ENCODE measurements at regions not wholly inside any gene's neighbourhood (a gene's known extent, or its start where the extent isn't known, plus 50 kb on each side); places are given as distances from the start of the nearest gene placed in this dataset.

- Histone ChIP-seq H3K27me3 (ENCODE audit: control insufficient read depth in 5 of 5, insufficient read depth in 4 of 5, low read length in 5 of 5) (no peaks in the 10 kb centered on the region), H3K9ac (ENCODE audit: low read length in 5 of 5) (no peak overlapping the region), H3K36me3 (ENCODE audit: control insufficient read depth in 5 of 5, insufficient read depth in 5 of 5, low read length in 5 of 5) (no peaks in the 10 kb centered on the region), H3K27ac (ENCODE audit: low read depth, low read length) (no peak overlapping the region), H3K4me1 (ENCODE audit: control insufficient read depth in 5 of 5, insufficient read depth in 5 of 5, low read length in 5 of 5) (no peaks in the 10 kb centered on the region), H3K9me3 (ENCODE audit: control insufficient read depth in 5 of 5, low read length in 5 of 5) (peaks cover 0 to 5% (median 0%) of the 10 kb centered on the region in 5 donors), H3K4me3 (ENCODE audit: low read depth in 1 of 5, low read length in 5 of 5) (no peak overlapping the region)
Observed at GRCh38 chr14:81818271-81818670, 284.6 kb upstream of the SEL1L start.

GRCh38 chr14:81819344-81819743, 285.7 kb upstream of the SEL1L start:
- H3K36me3 ChIP-seq (ENCODE audit: control insufficient read depth in 5 of 5, insufficient read depth in 5 of 5, low read length in 5 of 5), result no peaks in the 10 kb centered on the region
- H3K27ac ChIP-seq (ENCODE audit: low read depth, low read length), result no peak overlapping the region
- H3K27me3 ChIP-seq (ENCODE audit: control insufficient read depth in 5 of 5, insufficient read depth in 4 of 5, low read length in 5 of 5), result no peaks in the 10 kb centered on the region
- no peak overlapping the region for H3K9ac ChIP-seq (ENCODE audit: low read length in 5 of 5)
- no peak overlapping the region for H3K4me3 ChIP-seq (ENCODE audit: low read depth in 1 of 5, low read length in 5 of 5)
- H3K4me1 ChIP-seq (ENCODE audit: control insufficient read depth in 5 of 5, insufficient read depth in 5 of 5, low read length in 5 of 5), result no peaks in the 10 kb centered on the region
- H3K9me3 ChIP-seq (ENCODE audit: control insufficient read depth in 5 of 5, low read length in 5 of 5), result peaks cover 0 to 5% (median 0%) of the 10 kb centered on the region in 5 donors

DNA sequence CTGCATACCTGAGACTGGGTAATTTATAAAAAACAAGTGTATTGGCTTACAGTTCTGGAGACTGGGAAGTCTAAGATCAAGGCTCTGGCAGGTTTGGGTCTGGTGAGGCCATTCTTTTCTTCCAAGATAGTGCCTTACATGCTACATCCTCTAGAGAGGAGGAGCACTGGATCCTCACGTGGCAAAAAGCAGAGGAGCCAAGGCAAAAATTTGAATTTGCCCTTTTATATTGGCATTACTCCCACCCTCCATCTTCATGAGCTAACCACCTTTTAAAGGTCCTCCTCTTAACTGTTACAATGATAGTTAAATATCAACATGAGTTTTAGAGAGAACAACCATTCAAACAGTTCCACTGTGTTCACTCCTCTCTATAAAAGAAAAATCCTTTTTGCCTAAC, 286.3 kb upstream of the SEL1L start:
- H3K9ac ChIP-seq (ENCODE audit: low read length in 5 of 5), result no peak overlapping the region
- H3K4me1 ChIP-seq (ENCODE audit: control insufficient read depth in 5 of 5, insufficient read depth in 5 of 5, low read length in 5 of 5), result no peaks in the 10 kb centered on the region
- peaks cover 0 to 5% (median 0%) of the 10 kb centered on the region in 5 donors for H3K9me3 ChIP-seq (ENCODE audit: control insufficient read depth in 5 of 5, low read length in 5 of 5)
- H3K27ac ChIP-seq (ENCODE audit: low read depth, low read length), result no peak overlapping the region
- H3K4me3 ChIP-seq (ENCODE audit: low read depth in 1 of 5, low read length in 5 of 5), result no peak overlapping the region
- H3K27me3 ChIP-seq (ENCODE audit: control insufficient read depth in 5 of 5, insufficient read depth in 4 of 5, low read length in 5 of 5), result no peaks in the 10 kb centered on the region
- H3K36me3 ChIP-seq (ENCODE audit: control insufficient read depth in 5 of 5, insufficient read depth in 5 of 5, low read length in 5 of 5), result no peaks in the 10 kb centered on the region

- no peak overlapping the region for H3K4me3 ChIP-seq (ENCODE audit: low read depth in 1 of 5, low read length in 5 of 5)
- no peaks in the 10 kb centered on the region for H3K36me3 ChIP-seq (ENCODE audit: control insufficient read depth in 5 of 5, insufficient read depth in 5 of 5, low read length in 5 of 5)
- H3K9ac ChIP-seq (ENCODE audit: low read length in 5 of 5), result no peak overlapping the region
- H3K27ac ChIP-seq (ENCODE audit: low read depth, low read length), result no peak overlapping the region
- peaks cover 0 to 2% (median 0%) of the 10 kb centered on the region in 5 donors for H3K4me1 ChIP-seq (ENCODE audit: control insufficient read depth in 5 of 5, insufficient read depth in 5 of 5, low read length in 5 of 5)
- peaks cover 0 to 12% (median 0%) of the 10 kb centered on the region in 5 donors for H3K9me3 ChIP-seq (ENCODE audit: control insufficient read depth in 5 of 5, low read length in 5 of 5)
- H3K27me3 ChIP-seq (ENCODE audit: control insufficient read depth in 5 of 5, insufficient read depth in 4 of 5, low read length in 5 of 5), result no peaks in the 10 kb centered on the region
Observed at GRCh38 chr14:81826081-81826480, 292.4 kb upstream of the SEL1L start.

DNA sequence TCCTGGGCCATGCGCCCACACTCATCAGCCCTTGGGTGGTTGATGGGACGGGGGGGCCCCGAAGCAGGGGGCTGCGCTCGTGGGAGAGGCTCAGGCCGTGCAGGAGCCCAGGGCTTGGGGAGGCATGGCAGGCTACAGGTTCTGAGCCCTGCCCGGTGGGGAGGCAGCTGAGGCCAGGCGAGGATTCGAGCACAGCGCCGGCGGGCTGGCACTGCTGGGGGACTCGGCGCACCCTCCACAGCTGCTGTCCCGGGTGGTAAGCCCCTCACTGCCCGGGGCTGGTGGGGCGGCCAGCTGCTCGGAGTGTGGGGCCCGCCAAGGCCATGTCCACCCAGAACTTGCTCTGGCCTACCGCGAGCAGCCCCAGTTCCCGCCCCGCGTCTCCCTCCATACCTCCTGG, 295.8 kb upstream of the SEL1L start:
- Histone ChIP-seq H3K27me3 (ENCODE audit: control insufficient read depth in 5 of 5, insufficient read depth in 4 of 5, low read length in 5 of 5) (no peaks in the 10 kb centered on the region), H3K9ac (ENCODE audit: low read length in 5 of 5) (no peak overlapping the region), H3K9me3 (ENCODE audit: control insufficient read depth in 5 of 5, low read length in 5 of 5) (peaks cover 0 to 10% (median 0%) of the 10 kb centered on the region in 5 donors), H3K36me3 (ENCODE audit: control insufficient read depth in 5 of 5, insufficient read depth in 5 of 5, low read length in 5 of 5) (no peaks in the 10 kb centered on the region), H3K4me3 (ENCODE audit: low read depth in 1 of 5, low read length in 5 of 5) (no peak overlapping the region), H3K27ac (ENCODE audit: low read depth, low read length) (no peak overlapping the region), H3K4me1 (ENCODE audit: control insufficient read depth in 5 of 5, insufficient read depth in 5 of 5, low read length in 5 of 5) (peaks cover 0 to 4% (median 0%) of the 10 kb centered on the region in 5 donors)

GRCh38 chr14:81831128-81831820, 297.6 kb upstream of the SEL1L start:
- Histone ChIP-seq H3K27me3 (ENCODE audit: control insufficient read depth in 5 of 5, insufficient read depth in 4 of 5, low read length in 5 of 5) (no peaks in the 10 kb centered on the region), H3K4me1 (ENCODE audit: control insufficient read depth in 5 of 5, insufficient read depth in 5 of 5, low read length in 5 of 5) (peaks cover 0 to 4% (median 0%) of the 10 kb centered on the region in 5 donors), H3K4me3 (ENCODE audit: low read depth in 1 of 5, low read length in 5 of 5) (no peak overlapping the region), H3K27ac (ENCODE audit: low read depth, low read length) (no peak overlapping the region), H3K9me3 (ENCODE audit: control insufficient read depth in 5 of 5, low read length in 5 of 5) (peaks cover 0 to 22% (median 7%) of the 10 kb centered on the region in 5 donors), H3K9ac (ENCODE audit: low read length in 5 of 5) (no peak overlapping the region), H3K36me3 (ENCODE audit: control insufficient read depth in 5 of 5, insufficient read depth in 5 of 5, low read length in 5 of 5) (no peaks in the 10 kb centered on the region)

DNA sequence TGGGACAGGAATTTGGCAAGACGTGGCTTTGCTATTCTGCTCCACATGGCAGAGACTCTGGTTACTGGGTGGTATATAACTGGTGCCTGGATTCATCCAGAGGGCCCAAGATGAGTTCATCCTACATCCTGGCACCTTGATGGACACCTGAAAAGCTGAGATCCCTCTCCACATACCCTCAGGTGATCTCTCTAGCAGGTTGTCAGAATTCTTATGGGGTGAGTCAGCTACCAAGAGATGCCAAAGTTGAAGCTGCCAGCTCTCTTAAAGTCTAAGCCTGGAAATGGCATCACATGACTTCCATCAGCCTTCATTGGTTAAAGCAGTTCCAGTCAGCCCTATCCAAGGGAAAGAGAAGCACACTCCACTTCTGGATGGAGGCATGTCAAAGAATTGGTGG, 300.7 kb upstream of the SEL1L start:
- no peak overlapping the region for H3K4me3 ChIP-seq (ENCODE audit: low read depth in 1 of 5, low read length in 5 of 5)
- no peak overlapping the region for H3K27ac ChIP-seq (ENCODE audit: low read depth, low read length)
- no peaks in the 10 kb centered on the region for H3K36me3 ChIP-seq (ENCODE audit: control insufficient read depth in 5 of 5, insufficient read depth in 5 of 5, low read length in 5 of 5)
- peaks cover 0 to 4% (median 0%) of the 10 kb centered on the region in 5 donors for H3K4me1 ChIP-seq (ENCODE audit: control insufficient read depth in 5 of 5, insufficient read depth in 5 of 5, low read length in 5 of 5)
- no peaks in the 10 kb centered on the region for H3K27me3 ChIP-seq (ENCODE audit: control insufficient read depth in 5 of 5, insufficient read depth in 4 of 5, low read length in 5 of 5)
- H3K9ac ChIP-seq (ENCODE audit: low read length in 5 of 5), result no peak overlapping the region
- peaks cover 0 to 29% (median 12%) of the 10 kb centered on the region in 5 donors for H3K9me3 ChIP-seq (ENCODE audit: control insufficient read depth in 5 of 5, low read length in 5 of 5)

- Histone ChIP-seq H3K27ac (ENCODE audit: low read depth, low read length) (no peak overlapping the region), H3K4me1 (ENCODE audit: control insufficient read depth in 5 of 5, insufficient read depth in 5 of 5, low read length in 5 of 5) (no peaks in the 10 kb centered on the region), H3K36me3 (ENCODE audit: control insufficient read depth in 5 of 5, insufficient read depth in 5 of 5, low read length in 5 of 5) (no peaks in the 10 kb centered on the region)
Observed at GRCh38 chr14:81837304-81837703, 303.7 kb upstream of the SEL1L start.

GRCh38 chr14:81839056-81839455, 305.4 kb upstream of the SEL1L start:
- Histone ChIP-seq H3K9me3 (ENCODE audit: control insufficient read depth in 5 of 5, low read length in 5 of 5) (peaks cover 0 to 18% (median 12%) of the 10 kb centered on the region in 5 donors), H3K27ac (ENCODE audit: low read depth, low read length) (no peak overlapping the region), H3K4me3 (ENCODE audit: low read depth in 1 of 5, low read length in 5 of 5) (no peak overlapping the region), H3K4me1 (ENCODE audit: control insufficient read depth in 5 of 5, insufficient read depth in 5 of 5, low read length in 5 of 5) (no peaks in the 10 kb centered on the region), H3K36me3 (ENCODE audit: control insufficient read depth in 5 of 5, insufficient read depth in 5 of 5, low read length in 5 of 5) (no peaks in the 10 kb centered on the region), H3K9ac (ENCODE audit: low read length in 5 of 5) (no peak overlapping the region), H3K27me3 (ENCODE audit: control insufficient read depth in 5 of 5, insufficient read depth in 4 of 5, low read length in 5 of 5) (no peaks in the 10 kb centered on the region)

More at GRCh38 chr14:81837304-81837703, 303.7 kb upstream of the SEL1L start:
- Histone ChIP-seq H3K4me3 (ENCODE audit: low read depth in 1 of 5, low read length in 5 of 5) (no peak overlapping the region), H3K27me3 (ENCODE audit: control insufficient read depth in 5 of 5, insufficient read depth in 4 of 5, low read length in 5 of 5) (no peaks in the 10 kb centered on the region), H3K9ac (ENCODE audit: low read length in 5 of 5) (no peak overlapping the region), H3K9me3 (ENCODE audit: control insufficient read depth in 5 of 5, low read length in 5 of 5) (peaks cover 0 to 22% (median 12%) of the 10 kb centered on the region in 5 donors)

DNA sequence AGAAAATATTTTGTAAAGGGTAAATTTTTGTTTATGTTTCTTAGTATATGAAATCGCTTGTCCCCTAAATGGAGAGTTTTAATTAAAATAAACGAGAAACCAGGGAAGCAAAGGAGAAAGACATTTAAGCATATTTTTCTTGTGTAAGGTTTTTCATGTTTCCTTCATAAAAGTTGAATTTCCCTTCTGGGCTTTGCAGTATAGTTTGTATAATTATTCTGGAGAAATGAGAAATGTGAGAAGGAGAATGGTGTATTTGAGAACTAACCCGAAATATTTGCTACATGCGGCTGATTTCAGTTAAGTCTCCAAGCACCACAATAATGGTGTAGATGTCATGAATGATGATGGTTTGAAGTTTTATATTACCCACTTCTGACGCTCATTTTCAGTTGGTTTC, 307.7 kb upstream of the SEL1L start:
- Histone ChIP-seq H3K36me3 (ENCODE audit: control insufficient read depth in 5 of 5, insufficient read depth in 5 of 5, low read length in 5 of 5) (no peaks in the 10 kb centered on the region), H3K4me3 (ENCODE audit: low read depth in 1 of 5, low read length in 5 of 5) (no peak overlapping the region), H3K4me1 (ENCODE audit: control insufficient read depth in 5 of 5, insufficient read depth in 5 of 5, low read length in 5 of 5) (no peaks in the 10 kb centered on the region), H3K9me3 (ENCODE audit: control insufficient read depth in 5 of 5, low read length in 5 of 5) (peaks cover 0 to 8% (median 3%) of the 10 kb centered on the region in 5 donors), H3K9ac (ENCODE audit: low read length in 5 of 5) (no peak overlapping the region), H3K27ac (ENCODE audit: low read depth, low read length) (no peak overlapping the region), H3K27me3 (ENCODE audit: control insufficient read depth in 5 of 5, insufficient read depth in 4 of 5, low read length in 5 of 5) (no peaks in the 10 kb centered on the region)
